GM19395 (cell line): ENCODE measurements at regions not wholly inside any gene's neighbourhood (a gene's known extent, or its start where the extent isn't known, plus 50 kb on each side); places are given as distances from the start of the nearest gene placed in this dataset.

Experiments
- ATAC-seq: cut with Tn5 transposase; IDR thresholded peaks from one replicate; pipeline ENCODE4 v1.9.1; 2021; ENCODE audit warnings: mild to moderate bottlenecking, moderate library complexity; ENCODE audit not compliant: unreplicated experiment

GRCh38 chr2:128755695-128756364 is 437.2 kb upstream of the HS6ST1 start:
- no peak for ATAC-seq

GRCh38 chr2:128756365-128756717 is 437.7 kb upstream of the HS6ST1 start:
- ATAC-seq, result no peak

GRCh38 chr2:128765811-128766210 is 447.1 kb upstream of the HS6ST1 start:
- no peak for ATAC-seq

GRCh38 chr2:128768041-128768440 is 449.4 kb upstream of the HS6ST1 start:
- ATAC-seq, result no peak

- no peak for ATAC-seq
Observed at GRCh38 chr2:128769457-128770142, 450.9 kb upstream of the HS6ST1 start.

GRCh38 chr2:128770143-128771085 is 451.7 kb upstream of the HS6ST1 start:
- ATAC-seq, result no peak

- ATAC-seq, result no peak
Observed at GRCh38 chr2:128771401-128771800, 452.7 kb upstream of the HS6ST1 start.

GRCh38 chr2:128772671-128773070 is 454.0 kb upstream of the HS6ST1 start:
- no peak for ATAC-seq

- no peak for ATAC-seq
Observed at GRCh38 chr2:128773641-128774319, 455.1 kb upstream of the HS6ST1 start.

- ATAC-seq, result no peak
Observed at GRCh38 chr2:128774320-128775216, 455.9 kb upstream of the HS6ST1 start.

GRCh38 chr2:128775217-128775913 is 456.7 kb upstream of the HS6ST1 start:
- ATAC-seq, result no peak

- no peak for ATAC-seq
Observed at GRCh38 chr2:128775914-128776285, 457.2 kb upstream of the HS6ST1 start.

- ATAC-seq, result no peak
Observed at GRCh38 chr2:128776461-128777195, 458.0 kb upstream of the HS6ST1 start.

GRCh38 chr2:128777196-128778035 is 458.7 kb upstream of the HS6ST1 start:
- ATAC-seq, result no peak

GRCh38 chr2:128778843-128779242 is 460.2 kb upstream of the HS6ST1 start:
- no peak for ATAC-seq

- no peak for ATAC-seq
Observed at GRCh38 chr2:128779301-128780095, 460.8 kb upstream of the HS6ST1 start.

- ATAC-seq, result no peak
Observed at GRCh38 chr2:128780434-128781080, 461.9 kb upstream of the HS6ST1 start.
